ENCODE measurements at regions not wholly inside any gene's neighbourhood (a gene's known extent, or its start where the extent isn't known, plus 50 kb on each side); places are given as distances from the start of the nearest gene placed in this dataset.

DNA sequence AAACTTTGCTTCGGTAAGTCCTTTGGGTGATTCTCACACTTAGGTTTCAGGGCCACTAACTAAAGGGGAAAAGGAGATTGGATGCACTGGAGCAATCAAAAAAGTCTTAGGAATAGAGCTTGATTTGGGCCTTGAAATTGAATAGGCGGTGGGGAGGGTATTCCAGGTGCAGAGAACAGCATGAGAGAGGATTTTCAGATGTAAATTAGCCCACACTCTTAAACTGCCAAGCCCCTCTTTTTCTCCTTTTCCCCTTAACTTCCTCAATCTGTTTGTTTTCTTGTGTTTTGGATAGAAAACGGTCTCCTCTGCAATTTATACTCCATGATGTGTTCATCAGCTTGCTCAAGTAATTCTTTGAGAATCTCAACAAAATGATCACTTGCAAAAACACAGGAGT is 62.1 kb upstream of the RIPOR2 start:
- Histone ChIP-seq H3K27me3 (ENCODE audit: insufficient read depth, low read length, poor library complexity) (no peaks in the 10 kb centered on the region), H3K27ac (ENCODE audit: low read length) (peak overlapping the region; percentile 13; the same call in 1 of the 2 replicates), H3K4me2 (ENCODE audit: insufficient read depth, low read length) (no peak overlapping the region), H3K9me3 (ENCODE audit: insufficient read depth, low read length, severe bottlenecking) (no peaks in the 10 kb centered on the region), H4K20me1 (ENCODE audit: insufficient read depth, low read length) (no peaks in the 10 kb centered on the region), H3K36me3 (ENCODE audit: insufficient read depth, low read length) (no peaks in the 10 kb centered on the region; the same call in 1 of the 2 replicates), H2AFZ (ENCODE audit: low read depth, low read length) (no peak overlapping the region), H3K79me2 (ENCODE audit: insufficient read depth, low read length) (peaks cover 7% of the 10 kb centered on the region; the same call in 1 of the 2 replicates), H3K9ac (ENCODE audit: low read depth, low read length) (no peak overlapping the region), H3K4me1 (ENCODE audit: insufficient read depth, low read length) (peaks cover 18% of the 10 kb centered on the region), H3K4me3 (ENCODE audit: low read depth in 1 of 2, low read length in 2 of 2) (no peak overlapping the region)
- TF ChIP-seq, protein P1, sequence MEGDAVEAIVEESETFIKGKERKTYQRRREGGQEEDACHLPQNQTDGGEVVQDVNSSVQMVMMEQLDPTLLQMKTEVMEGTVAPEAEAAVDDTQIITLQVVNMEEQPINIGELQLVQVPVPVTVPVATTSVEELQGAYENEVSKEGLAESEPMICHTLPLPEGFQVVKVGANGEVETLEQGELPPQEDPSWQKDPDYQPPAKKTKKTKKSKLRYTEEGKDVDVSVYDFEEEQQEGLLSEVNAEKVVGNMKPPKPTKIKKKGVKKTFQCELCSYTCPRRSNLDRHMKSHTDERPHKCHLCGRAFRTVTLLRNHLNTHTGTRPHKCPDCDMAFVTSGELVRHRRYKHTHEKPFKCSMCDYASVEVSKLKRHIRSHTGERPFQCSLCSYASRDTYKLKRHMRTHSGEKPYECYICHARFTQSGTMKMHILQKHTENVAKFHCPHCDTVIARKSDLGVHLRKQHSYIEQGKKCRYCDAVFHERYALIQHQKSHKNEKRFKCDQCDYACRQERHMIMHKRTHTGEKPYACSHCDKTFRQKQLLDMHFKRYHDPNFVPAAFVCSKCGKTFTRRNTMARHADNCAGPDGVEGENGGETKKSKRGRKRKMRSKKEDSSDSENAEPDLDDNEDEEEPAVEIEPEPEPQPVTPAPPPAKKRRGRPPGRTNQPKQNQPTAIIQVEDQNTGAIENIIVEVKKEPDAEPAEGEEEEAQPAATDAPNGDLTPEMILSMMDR (IDR thresholded peaks at IDR 0.05; ENCODE audit: borderline replicate concordance, extremely low read depth, low read length, poor library complexity, severe bottlenecking), result no peak
- no peak for TF ChIP-seq EZH2 (IDR thresholded peaks at IDR 0.05; ENCODE audit: borderline replicate concordance, low read depth, low read length, severe bottlenecking)
- DNase-seq, result no peak
- ATAC-seq (ENCODE audit: insufficient read depth, low read depth), result no peak

DNA sequence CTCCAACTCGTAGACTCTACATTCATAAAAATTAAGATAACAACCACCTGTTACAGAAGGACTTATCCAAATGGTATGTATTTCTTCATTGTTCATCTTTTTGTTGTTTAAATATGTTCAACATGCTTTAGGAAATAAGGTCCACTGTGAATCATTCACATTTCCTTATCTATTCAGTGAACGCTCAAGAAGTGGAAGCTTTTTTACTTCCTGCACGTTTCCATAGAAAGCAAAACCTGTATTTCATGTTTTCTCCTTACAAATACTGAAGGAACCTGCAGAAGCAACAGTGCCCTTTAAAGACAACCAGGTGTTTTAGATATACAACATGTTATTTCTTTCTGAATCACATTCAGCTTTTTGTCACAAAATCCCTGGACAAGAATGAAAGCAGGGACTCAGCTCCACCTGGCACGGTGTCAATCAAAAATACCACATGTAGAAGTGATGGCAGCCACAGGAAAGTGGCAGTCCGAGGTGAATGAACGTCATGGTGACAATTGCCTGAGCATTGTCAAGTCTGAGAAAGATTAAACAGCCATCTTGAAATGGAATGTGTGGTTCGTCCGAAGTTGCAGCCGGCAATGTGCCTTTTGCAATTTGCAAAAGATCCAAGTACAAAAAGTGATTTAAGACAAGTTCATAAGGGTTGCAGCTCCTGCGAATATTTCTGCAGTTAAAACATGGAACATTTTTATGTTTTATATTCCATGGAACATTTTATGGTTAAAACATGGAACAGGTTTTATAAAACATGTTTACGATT is 66.7 kb upstream of the RIPOR2 start:
- Histone ChIP-seq H3K9me3 (ENCODE audit: insufficient read depth, low read length, severe bottlenecking) (no peaks in the 10 kb centered on the region), H3K4me3 (ENCODE audit: low read depth in 1 of 2, low read length in 2 of 2) (no peak overlapping the region), H3K4me1 (ENCODE audit: insufficient read depth, low read length) (peaks cover 20% of the 10 kb centered on the region), H3K79me2 (ENCODE audit: insufficient read depth, low read length) (peaks cover 17% of the 10 kb centered on the region), H4K20me1 (ENCODE audit: insufficient read depth, low read length) (no peaks in the 10 kb centered on the region; the same call in 1 of the 2 replicates), H3K27me3 (ENCODE audit: insufficient read depth, low read length, poor library complexity) (no peaks in the 10 kb centered on the region), H3K36me3 (ENCODE audit: insufficient read depth, low read length) (no peaks in the 10 kb centered on the region), H3K27ac (ENCODE audit: low read length) (no peak overlapping the region), H3K9ac (ENCODE audit: low read depth, low read length) (no peak overlapping the region), H3K4me2 (ENCODE audit: insufficient read depth, low read length) (no peak overlapping the region), H2AFZ (ENCODE audit: low read depth, low read length) (no peak overlapping the region)
- ATAC-seq (ENCODE audit: insufficient read depth, low read depth), result no peak
- DNase-seq, result no peak
- no peak for TF ChIP-seq EZH2 (IDR thresholded peaks at IDR 0.05; ENCODE audit: borderline replicate concordance, low read depth, low read length, severe bottlenecking)
- TF ChIP-seq, protein P1 (IDR thresholded peaks at IDR 0.05; ENCODE audit: borderline replicate concordance, extremely low read depth, low read length, poor library complexity, severe bottlenecking), result no peak

GRCh38 chr6:25004357-25004756 is 68.6 kb upstream of the RIPOR2 start:
- no peak overlapping the region for H3K27ac ChIP-seq (ENCODE audit: low read length)
- ATAC-seq (ENCODE audit: insufficient read depth, low read depth) (no peak), DNase-seq (no peak)
- TF ChIP-seq EZH2 (IDR thresholded peaks at IDR 0.05; ENCODE audit: borderline replicate concordance, low read depth, low read length, severe bottlenecking), result no peak
- TF ChIP-seq, protein P1 (IDR thresholded peaks at IDR 0.05; ENCODE audit: borderline replicate concordance, extremely low read depth, low read length, poor library complexity, severe bottlenecking), result no peak
- no peaks in the 10 kb centered on the region; the same call in 1 of the 2 replicates for H4K20me1 ChIP-seq (ENCODE audit: insufficient read depth, low read length)
- H3K4me3 ChIP-seq (ENCODE audit: low read depth in 1 of 2, low read length in 2 of 2), result no peak overlapping the region
- peaks cover 34% of the 10 kb centered on the region for H3K4me1 ChIP-seq (ENCODE audit: insufficient read depth, low read length)
- H3K27me3 ChIP-seq (ENCODE audit: insufficient read depth, low read length, poor library complexity), result no peaks in the 10 kb centered on the region
- H3K36me3 ChIP-seq (ENCODE audit: insufficient read depth, low read length), result no peaks in the 10 kb centered on the region
- H2AFZ ChIP-seq (ENCODE audit: low read depth, low read length), result no peak overlapping the region
- H3K4me2 ChIP-seq (ENCODE audit: insufficient read depth, low read length), result no peak overlapping the region
- no peak overlapping the region for H3K9ac ChIP-seq (ENCODE audit: low read depth, low read length)
- H3K79me2 ChIP-seq (ENCODE audit: insufficient read depth, low read length), result peaks cover 30% of the 10 kb centered on the region
- no peaks in the 10 kb centered on the region for H3K9me3 ChIP-seq (ENCODE audit: insufficient read depth, low read length, severe bottlenecking)

Measured in DND-41 (cell line).